HG03460 (cell line): ENCODE measurements at regions not wholly inside any gene's neighbourhood (a gene's known extent, or its start where the extent isn't known, plus 50 kb on each side); places are given as distances from the start of the nearest gene placed in this dataset.

Experiments
- ATAC-seq: cut with Tn5 transposase; IDR thresholded peaks from one replicate; pipeline ENCODE4 v1.9.1; 2021; ENCODE audit not compliant: unreplicated experiment

DNA sequence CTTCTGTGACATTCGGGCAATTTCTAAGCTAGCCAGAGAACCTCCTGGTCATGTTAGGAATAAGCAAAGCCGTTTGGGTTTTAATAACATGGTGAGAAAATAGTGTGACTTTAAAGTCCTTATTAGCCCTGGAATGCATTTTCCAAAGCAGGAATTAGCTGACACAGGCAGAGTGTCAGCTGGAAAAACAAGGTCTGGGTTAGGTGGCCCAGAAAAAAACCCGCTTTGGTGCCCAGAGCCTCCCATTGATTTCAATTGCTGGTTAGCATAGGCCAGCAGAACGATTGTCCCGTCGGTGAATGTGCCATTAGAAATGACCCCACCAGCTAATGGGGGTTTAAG, 62.1 kb upstream of the CPEB4 start:
- ATAC-seq = no peak

GRCh38 chr5:173826428-173827350, 61.5 kb upstream of the CPEB4 start:
- no peak for ATAC-seq

- ATAC-seq = no peak
Observed at GRCh38 chr5:173828952-173829351, 59.2 kb upstream of the CPEB4 start.

GRCh38 chr5:173829826-173830225, 58.3 kb upstream of the CPEB4 start:
- no peak for ATAC-seq

DNA sequence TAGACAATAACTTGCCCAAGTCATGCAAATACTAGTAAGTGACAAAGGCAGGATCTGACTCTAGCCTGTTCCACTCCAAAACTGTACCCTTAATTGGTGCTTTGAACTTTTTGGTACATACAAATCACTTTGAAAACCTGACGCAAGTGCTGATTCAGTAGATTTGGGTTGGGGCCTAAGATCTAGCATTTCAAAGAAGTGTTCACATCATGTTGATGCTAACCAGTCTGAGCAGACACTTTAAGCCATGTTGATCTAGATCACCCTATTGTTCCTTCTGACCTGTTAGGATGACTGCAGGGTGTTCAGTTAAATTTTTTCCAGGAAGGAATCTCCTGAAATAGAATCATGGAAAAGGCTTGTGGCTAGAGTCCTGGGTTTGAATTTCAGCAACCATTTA, 57.7 kb upstream of the CPEB4 start:
- ATAC-seq = no peak

DNA sequence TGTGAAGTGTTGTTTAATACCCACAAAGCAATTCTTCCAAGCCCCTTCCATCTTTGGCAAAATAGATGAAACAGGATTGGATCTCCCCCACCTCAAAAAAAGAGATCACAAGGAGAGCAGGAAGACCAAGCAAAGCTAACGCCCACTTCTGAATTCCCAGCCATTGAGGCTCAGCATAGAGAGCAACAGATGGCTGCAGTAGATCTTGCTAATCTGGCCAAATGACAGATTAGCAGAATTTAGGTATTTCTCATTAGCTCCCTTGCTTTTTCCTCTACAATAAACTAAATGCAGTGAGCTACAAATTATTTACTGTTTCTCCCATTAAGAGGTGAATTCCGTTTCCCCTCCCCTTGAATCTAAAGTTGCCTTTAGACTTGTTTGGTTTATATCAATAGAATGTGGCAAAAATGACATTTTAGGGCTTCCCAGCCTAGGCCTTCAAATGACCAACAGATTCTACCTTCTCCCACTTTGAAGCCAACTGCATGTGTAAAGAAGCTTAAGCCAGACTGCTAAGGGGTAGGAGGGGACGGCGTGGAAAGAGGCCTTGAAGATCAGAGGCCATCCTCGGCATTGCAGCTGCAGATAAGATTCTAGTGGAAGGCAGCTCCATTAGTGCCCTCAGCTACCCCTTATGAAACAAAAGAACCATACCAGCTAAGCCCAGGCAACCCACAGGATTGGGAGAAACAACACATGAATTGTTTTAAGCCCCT, 56.8 kb upstream of the CPEB4 start:
- ATAC-seq = no peak

DNA sequence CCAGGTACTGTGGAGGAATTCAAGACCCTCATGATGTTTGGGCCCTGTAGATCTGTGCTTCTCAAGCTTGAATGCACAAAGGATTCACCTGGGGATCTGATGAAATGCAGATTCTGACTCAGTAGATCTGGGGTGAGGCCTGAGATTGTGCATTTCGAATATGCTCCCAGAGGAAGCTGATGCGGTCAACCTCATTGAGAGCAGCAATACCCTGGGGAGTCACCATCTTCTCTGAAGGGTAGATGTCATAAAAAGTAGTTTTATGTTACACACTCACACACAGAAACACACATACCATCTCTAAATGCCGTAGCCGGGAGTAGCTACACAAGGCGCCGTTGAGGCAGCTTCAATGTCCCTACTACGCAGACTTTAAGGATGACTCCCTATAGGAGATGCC, 55.8 kb upstream of the CPEB4 start:
- no peak for ATAC-seq

GRCh38 chr5:173833196-173833985, 54.8 kb upstream of the CPEB4 start:
- ATAC-seq = no peak

GRCh38 chr5:173834071-173834771, 53.9 kb upstream of the CPEB4 start:
- no peak for ATAC-seq

DNA sequence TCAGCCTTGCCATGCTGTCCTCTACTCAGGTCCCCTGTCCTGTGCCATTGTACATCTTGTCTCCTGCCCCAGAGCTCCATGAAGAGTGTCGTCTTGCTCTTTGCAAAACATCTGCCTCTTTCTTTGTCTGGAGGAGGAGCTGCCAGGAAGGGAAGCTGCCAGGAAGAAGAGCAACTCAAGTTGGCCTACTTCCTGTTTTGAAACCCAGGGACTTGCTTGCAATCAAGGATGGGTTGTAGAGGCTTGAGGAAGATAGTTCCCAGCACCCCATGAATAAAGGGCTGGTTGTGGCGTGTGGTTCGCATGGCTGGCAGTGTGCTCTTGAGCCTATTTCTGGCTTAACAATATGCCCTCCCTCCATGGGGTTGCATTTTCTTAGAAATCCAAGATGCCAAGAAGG, 53.0 kb upstream of the CPEB4 start:
- ATAC-seq = no peak

DNA sequence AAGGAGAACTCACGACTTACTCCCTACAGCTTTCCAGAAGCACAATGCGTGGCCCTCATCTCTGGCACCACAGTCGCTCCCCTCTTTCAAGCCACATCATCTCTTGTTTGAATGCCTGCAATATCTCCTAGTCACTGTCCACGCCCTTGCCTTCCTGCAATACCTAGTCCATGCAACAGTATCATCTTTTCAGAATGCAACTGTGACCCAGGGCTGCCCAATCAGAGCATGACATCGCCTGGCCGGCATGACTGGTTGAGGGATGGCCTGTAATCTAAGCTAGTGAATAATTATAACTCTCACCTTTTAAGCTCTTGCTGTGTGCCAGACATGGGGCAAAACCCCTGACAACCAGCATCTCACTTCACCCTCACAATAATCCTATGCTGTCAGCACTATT, 52.5 kb upstream of the CPEB4 start:
- ATAC-seq = no peak

DNA sequence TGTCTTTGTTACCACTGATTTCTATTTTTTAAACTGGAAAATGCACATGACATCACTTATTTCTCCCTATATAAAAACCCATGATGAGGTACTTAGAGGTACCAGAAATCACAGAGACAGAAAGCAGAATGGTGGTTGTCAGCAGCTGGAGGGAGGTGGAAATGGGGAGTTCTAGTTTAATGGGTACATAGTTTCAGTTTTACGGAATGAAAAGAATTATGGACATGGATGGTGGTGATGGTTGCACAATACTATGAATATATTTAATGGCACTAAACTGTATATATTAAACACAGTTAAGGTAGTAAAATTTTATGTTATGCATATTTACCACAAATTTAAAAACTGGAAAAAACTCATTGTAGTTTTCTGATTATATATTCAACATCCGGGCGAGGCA, 50.5 kb upstream of the CPEB4 start:
- no peak for ATAC-seq
